SK-N-MC (cell line): ENCODE measurements at regions not wholly inside any gene's neighbourhood (a gene's known extent, or its start where the extent isn't known, plus 50 kb on each side); places are given as distances from the start of the nearest gene placed in this dataset.

Experiments
- EZH2 ChIP-seq: fragments of 200-600 bp; sonication (generic); IDR thresholded peaks from one replicate; pipeline ENCODE4 v1.6.1; 2017; ENCODE audit warnings: antibody characterized with exemption
- FOXP2 ChIP-seq: optimal IDR thresholded peaks from 2 replicates; pipeline ENCODE3; 2011; ENCODE audit warnings: mild to moderate bottlenecking, moderate library complexity; ENCODE audit not compliant: insufficient read depth; ENCODE audit errors: extremely low read length, control extremely low read depth
- POLR2AphosphoS5 ChIP-seq: IDR thresholded peaks from 2 replicates; pipeline ENCODE4 v1.6.1; 2012; ENCODE audit warnings: mild to moderate bottlenecking, low read depth, low read length, borderline replicate concordance

GRCh38 chr2:196331851-196332250, 160.5 kb upstream of the STK17B start:
- TF ChIP-seq EZH2: no peak
- no peak for TF ChIP-seq POLR2AphosphoS5
- no peak for TF ChIP-seq FOXP2
